ENCODE measurements at regions not wholly inside any gene's neighbourhood (a gene's known extent, or its start where the extent isn't known, plus 50 kb on each side); places are given as distances from the start of the nearest gene placed in this dataset.

GRCh38 chr1:195082183-195082582 is 1526.1 kb downstream of the KCNT2 start:
- DNase-seq (ENCODE audit: low spot score): no peak

GRCh38 chr1:195076682-195077081 is 1531.6 kb downstream of the KCNT2 start:
- no peak for DNase-seq (ENCODE audit: low spot score)

GRCh38 chr1:195075973-195076372 is 1532.3 kb downstream of the KCNT2 start:
- DNase-seq (ENCODE audit: low spot score): no peak

- no peak for DNase-seq (ENCODE audit: low spot score)
Observed at GRCh38 chr1:195071461-195071860, 1536.8 kb downstream of the KCNT2 start.

GRCh38 chr1:195065437-195065836 is 1542.8 kb downstream of the KCNT2 start:
- no peak for DNase-seq (ENCODE audit: low spot score)

- DNase-seq (ENCODE audit: low spot score): no peak
Observed at GRCh38 chr1:195064358-195064757, 1543.9 kb downstream of the KCNT2 start.

- no peak for DNase-seq (ENCODE audit: low spot score)
Observed at GRCh38 chr1:195054217-195054687, 1554.0 kb downstream of the KCNT2 start.

- no peak for DNase-seq (ENCODE audit: low spot score)
Observed at GRCh38 chr1:195053478-195053877, 1554.8 kb downstream of the KCNT2 start.

GRCh38 chr1:195047772-195048171 is 1560.5 kb downstream of the KCNT2 start:
- DNase-seq (ENCODE audit: low spot score): no peak

GRCh38 chr1:195045072-195045471 is 1563.2 kb downstream of the KCNT2 start:
- no peak for DNase-seq (ENCODE audit: low spot score)

GRCh38 chr1:195030793-195031192 is 1577.4 kb downstream of the KCNT2 start:
- DNase-seq (ENCODE audit: low spot score): no peak

- no peak for DNase-seq (ENCODE audit: low spot score)
Observed at GRCh38 chr1:195026792-195027191, 1581.4 kb downstream of the KCNT2 start.

GRCh38 chr1:195019385-195019784 is 1588.9 kb downstream of the KCNT2 start:
- no peak for DNase-seq (ENCODE audit: low spot score)

GRCh38 chr1:195012995-195013394 is 1595.2 kb downstream of the KCNT2 start:
- DNase-seq (ENCODE audit: low spot score): no peak

- no peak for DNase-seq (ENCODE audit: low spot score)
Observed at GRCh38 chr1:195005338-195005737, 1602.9 kb downstream of the KCNT2 start.

GRCh38 chr1:194990483-194990882 is 1617.8 kb downstream of the KCNT2 start:
- DNase-seq (ENCODE audit: low spot score): no peak

- no peak for DNase-seq (ENCODE audit: low spot score)
Observed at GRCh38 chr1:194975913-194976312, 1632.3 kb downstream of the KCNT2 start.

- DNase-seq (ENCODE audit: low spot score): no peak
Observed at GRCh38 chr1:194968916-194969315, 1639.3 kb downstream of the KCNT2 start.

GRCh38 chr1:194959795-194960194 is 1648.4 kb downstream of the KCNT2 start:
- DNase-seq (ENCODE audit: low spot score): no peak

- DNase-seq (ENCODE audit: low spot score): peak; percentile 19
Observed at GRCh38 chr1:194952171-194952570, 1656.1 kb downstream of the KCNT2 start.

- DNase-seq (ENCODE audit: low spot score): no peak
Observed at GRCh38 chr1:194950584-194950983, 1657.7 kb downstream of the KCNT2 start.

GRCh38 chr1:194940336-194941030 is 1667.8 kb downstream of the KCNT2 start:
- DNase-seq (ENCODE audit: low spot score): no peak

- DNase-seq (ENCODE audit: low spot score): no peak
Observed at GRCh38 chr1:194935864-194936263, 1672.4 kb downstream of the KCNT2 start.

- no peak for DNase-seq (ENCODE audit: low spot score)
Observed at GRCh38 chr1:194931166-194931565, 1677.1 kb downstream of the KCNT2 start.

Measured in SK-N-DZ (cell line).